ENCODE measurements at regions not wholly inside any gene's neighbourhood (a gene's known extent, or its start where the extent isn't known, plus 50 kb on each side); places are given as distances from the start of the nearest gene placed in this dataset.

DNA sequence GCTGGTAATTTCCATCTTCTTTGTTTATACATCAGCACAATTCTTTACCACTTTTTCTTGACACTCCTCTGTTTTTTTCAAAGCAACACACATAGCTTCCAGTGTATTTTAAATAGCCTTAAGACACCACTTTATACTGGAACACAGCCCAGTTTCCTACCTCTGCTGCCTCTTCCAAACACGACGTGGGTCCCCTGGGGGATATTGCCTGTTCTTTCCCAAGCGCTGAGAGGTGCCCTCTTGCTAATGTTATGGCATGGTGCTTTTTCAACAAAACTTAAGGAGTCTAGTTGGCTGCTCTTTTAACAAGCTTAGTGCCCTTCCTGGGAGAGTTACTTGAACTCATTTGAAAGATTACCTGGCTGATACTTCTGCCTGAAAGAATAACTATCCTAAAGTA lies 112.7 kb downstream of the OLFM4 start:
- DNase-seq: no peak
- Histone ChIP-seq H3K4me3 (ENCODE audit: insufficient read depth, low read depth, low read length, poor library complexity, severe bottlenecking) (no peak overlapping the region), H3K9me3 (ENCODE audit: control insufficient read depth, low read length) (no peaks in the 10 kb centered on the region), H3K27ac (ENCODE audit: insufficient read depth, low read length, poor library complexity, severe bottlenecking) (no peak overlapping the region), H3K36me3 (ENCODE audit: control insufficient read depth, insufficient read depth, low read length) (no peaks in the 10 kb centered on the region), H3K4me1 (ENCODE audit: control insufficient read depth, insufficient read depth, low read length, poor library complexity, severe bottlenecking) (no peaks in the 10 kb centered on the region), H3K27me3 (replicated peaks; ENCODE audit: control insufficient read depth, insufficient read depth, low read length, poor library complexity, severe bottlenecking) (no peaks in the 10 kb centered on the region)

DNA sequence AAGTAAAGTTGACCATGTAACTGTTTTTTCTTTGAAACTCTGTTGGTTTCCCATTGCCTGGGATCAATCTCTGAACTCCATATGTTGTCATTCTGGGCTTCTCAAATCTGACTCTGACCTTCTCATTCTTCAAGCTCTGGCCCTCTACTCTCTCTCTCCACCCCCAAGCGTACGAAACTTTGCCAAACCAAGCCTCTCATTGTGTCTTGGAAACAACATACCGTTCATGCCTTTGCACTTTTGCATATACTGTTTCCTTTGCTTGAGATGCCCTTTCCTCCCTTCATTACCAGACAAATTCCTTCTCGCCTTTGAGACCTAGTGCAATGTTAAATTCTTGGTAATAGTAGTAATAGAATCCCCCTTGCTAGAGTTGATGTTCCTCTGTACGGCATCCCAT lies 113.7 kb downstream of the OLFM4 start:
- Histone ChIP-seq H3K27me3 (replicated peaks; ENCODE audit: control insufficient read depth, insufficient read depth, low read length, poor library complexity, severe bottlenecking) (no peaks in the 10 kb centered on the region), H3K9me3 (ENCODE audit: control insufficient read depth, low read length) (no peaks in the 10 kb centered on the region), H3K27ac (ENCODE audit: insufficient read depth, low read length, poor library complexity, severe bottlenecking) (no peak overlapping the region), H3K4me1 (ENCODE audit: control insufficient read depth, insufficient read depth, low read length, poor library complexity, severe bottlenecking) (no peaks in the 10 kb centered on the region), H3K36me3 (ENCODE audit: control insufficient read depth, insufficient read depth, low read length) (no peaks in the 10 kb centered on the region), H3K4me3 (ENCODE audit: insufficient read depth, low read depth, low read length, poor library complexity, severe bottlenecking) (no peak overlapping the region)
- no peak for DNase-seq

DNA sequence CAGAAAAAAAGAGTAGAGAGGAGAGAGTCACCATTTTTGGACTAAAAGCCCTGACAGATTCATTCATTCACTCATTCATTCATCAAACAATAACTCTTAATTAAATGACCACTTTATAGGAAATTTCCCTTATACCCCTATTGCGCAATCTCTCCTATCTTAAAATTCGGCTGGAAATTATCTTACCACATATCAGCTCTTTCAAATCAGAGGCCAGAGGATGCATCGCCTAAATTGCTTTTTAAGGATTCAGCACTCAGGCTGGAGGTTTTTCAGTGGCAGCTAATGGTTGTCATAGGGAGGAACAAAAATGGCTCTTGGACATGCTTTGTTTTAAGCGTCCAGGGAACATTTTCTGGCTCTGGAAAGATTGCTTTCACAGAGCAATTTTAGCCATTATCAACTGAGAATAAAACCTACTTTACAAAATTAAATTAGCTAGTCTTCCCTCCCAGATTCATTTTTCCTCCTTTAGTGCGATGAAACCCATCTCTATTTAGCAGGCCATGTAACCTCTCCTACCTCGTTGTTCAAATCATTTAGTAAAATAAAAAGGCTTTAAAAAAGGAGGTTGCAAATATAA lies 115.2 kb downstream of the OLFM4 start:
- Histone ChIP-seq H3K27ac (ENCODE audit: insufficient read depth, low read length, poor library complexity, severe bottlenecking) (no peak overlapping the region), H3K4me3 (ENCODE audit: insufficient read depth, low read depth, low read length, poor library complexity, severe bottlenecking) (no peak overlapping the region), H3K27me3 (replicated peaks; ENCODE audit: control insufficient read depth, insufficient read depth, low read length, poor library complexity, severe bottlenecking) (no peaks in the 10 kb centered on the region), H3K36me3 (ENCODE audit: control insufficient read depth, insufficient read depth, low read length) (no peaks in the 10 kb centered on the region), H3K9me3 (ENCODE audit: control insufficient read depth, low read length) (no peaks in the 10 kb centered on the region), H3K4me1 (ENCODE audit: control insufficient read depth, insufficient read depth, low read length, poor library complexity, severe bottlenecking) (no peaks in the 10 kb centered on the region)
- no peak for DNase-seq

DNA sequence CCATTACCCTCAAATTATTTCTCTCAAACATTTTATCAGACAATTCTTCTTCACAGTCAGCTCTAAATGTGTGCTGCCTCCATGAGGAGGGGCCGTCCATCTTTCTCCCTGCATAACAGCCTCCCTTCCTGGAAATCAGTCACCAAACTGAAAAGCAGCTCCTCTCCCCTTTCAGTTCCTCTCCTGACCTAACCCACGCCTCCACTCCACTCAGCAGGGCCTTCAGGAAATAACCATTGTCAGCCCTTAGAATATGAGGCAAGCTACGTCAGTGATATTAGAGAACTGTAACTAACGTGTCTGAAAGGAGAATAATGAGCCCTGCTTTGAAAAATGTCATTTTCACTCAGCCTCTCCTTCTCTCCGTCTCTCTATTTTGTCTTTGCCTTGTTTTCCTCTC lies 116.2 kb downstream of the OLFM4 start:
- Histone ChIP-seq H3K9me3 (ENCODE audit: control insufficient read depth, low read length) (no peaks in the 10 kb centered on the region), H3K27me3 (replicated peaks; ENCODE audit: control insufficient read depth, insufficient read depth, low read length, poor library complexity, severe bottlenecking) (no peaks in the 10 kb centered on the region), H3K27ac (ENCODE audit: insufficient read depth, low read length, poor library complexity, severe bottlenecking) (no peak overlapping the region), H3K4me3 (ENCODE audit: insufficient read depth, low read depth, low read length, poor library complexity, severe bottlenecking) (no peak overlapping the region), H3K4me1 (ENCODE audit: control insufficient read depth, insufficient read depth, low read length, poor library complexity, severe bottlenecking) (no peaks in the 10 kb centered on the region), H3K36me3 (ENCODE audit: control insufficient read depth, insufficient read depth, low read length) (no peaks in the 10 kb centered on the region)
- DNase-seq: no peak

DNA sequence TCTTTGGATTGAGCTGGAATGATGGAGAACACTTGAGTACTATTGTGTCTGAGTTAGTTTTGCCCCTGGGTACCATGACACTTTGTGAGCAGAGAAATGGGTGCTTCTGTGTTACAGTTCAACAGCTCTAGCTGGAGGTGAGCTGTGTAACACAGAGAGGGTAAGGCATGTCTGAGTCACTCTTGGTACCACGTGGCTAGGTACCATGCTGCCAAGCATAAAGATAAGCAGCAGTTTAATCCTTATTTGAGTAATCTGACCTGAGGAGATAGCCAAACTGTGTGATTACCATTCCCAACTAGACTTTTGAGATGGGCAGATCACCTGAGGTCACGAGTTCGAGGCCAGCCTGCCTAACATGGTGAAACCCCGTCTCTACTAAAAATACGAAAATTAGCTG lies 122.0 kb downstream of the OLFM4 start:
- Histone ChIP-seq H3K27me3 (replicated peaks; ENCODE audit: control insufficient read depth, insufficient read depth, low read length, poor library complexity, severe bottlenecking) (no peaks in the 10 kb centered on the region), H3K4me3 (ENCODE audit: insufficient read depth, low read depth, low read length, poor library complexity, severe bottlenecking) (no peak overlapping the region), H3K9me3 (ENCODE audit: control insufficient read depth, low read length) (no peaks in the 10 kb centered on the region), H3K27ac (ENCODE audit: insufficient read depth, low read length, poor library complexity, severe bottlenecking) (no peak overlapping the region), H3K4me1 (ENCODE audit: control insufficient read depth, insufficient read depth, low read length, poor library complexity, severe bottlenecking) (no peaks in the 10 kb centered on the region), H3K36me3 (ENCODE audit: control insufficient read depth, insufficient read depth, low read length) (no peaks in the 10 kb centered on the region)
- DNase-seq: no peak

DNA sequence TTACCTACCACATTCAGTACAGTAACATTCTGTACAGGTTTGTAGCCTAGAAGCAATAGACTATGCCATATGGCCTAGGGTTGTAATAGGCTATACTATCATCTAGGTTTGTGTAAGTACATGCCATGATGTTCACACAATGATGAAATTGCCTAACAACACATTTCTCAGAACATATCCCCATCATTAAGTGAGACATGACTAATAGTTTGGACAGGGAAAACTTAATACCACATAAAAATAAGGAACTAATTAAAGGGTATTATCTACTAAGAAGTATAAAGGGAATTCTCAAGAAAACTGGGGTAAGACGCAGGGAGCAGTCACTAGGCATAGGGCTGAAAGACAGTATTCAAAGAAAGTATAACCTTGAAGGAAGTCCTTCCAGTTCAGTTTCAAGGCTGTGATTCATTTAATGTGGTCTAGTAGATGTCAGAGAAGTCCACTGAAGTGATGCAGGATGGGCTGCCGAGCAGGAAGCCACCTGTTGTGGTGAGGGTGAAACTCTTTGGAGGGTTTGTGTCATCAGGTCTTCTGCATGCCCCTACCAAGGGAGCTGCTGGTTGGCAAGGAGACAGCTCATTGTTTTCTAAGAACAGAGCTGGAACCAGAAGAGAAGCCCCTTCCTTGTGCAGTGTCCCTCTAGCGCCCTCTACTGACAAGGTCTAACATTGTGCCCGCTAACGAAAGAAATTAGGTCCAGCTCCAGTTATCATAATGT lies 122.9 kb downstream of the OLFM4 start:
- Histone ChIP-seq H3K27ac (ENCODE audit: insufficient read depth, low read length, poor library complexity, severe bottlenecking) (no peak overlapping the region), H3K4me1 (ENCODE audit: control insufficient read depth, insufficient read depth, low read length, poor library complexity, severe bottlenecking) (no peaks in the 10 kb centered on the region), H3K36me3 (ENCODE audit: control insufficient read depth, insufficient read depth, low read length) (no peaks in the 10 kb centered on the region), H3K9me3 (ENCODE audit: control insufficient read depth, low read length) (no peaks in the 10 kb centered on the region), H3K4me3 (ENCODE audit: insufficient read depth, low read depth, low read length, poor library complexity, severe bottlenecking) (no peak overlapping the region), H3K27me3 (replicated peaks; ENCODE audit: control insufficient read depth, insufficient read depth, low read length, poor library complexity, severe bottlenecking) (no peaks in the 10 kb centered on the region)
- no peak for DNase-seq

DNA sequence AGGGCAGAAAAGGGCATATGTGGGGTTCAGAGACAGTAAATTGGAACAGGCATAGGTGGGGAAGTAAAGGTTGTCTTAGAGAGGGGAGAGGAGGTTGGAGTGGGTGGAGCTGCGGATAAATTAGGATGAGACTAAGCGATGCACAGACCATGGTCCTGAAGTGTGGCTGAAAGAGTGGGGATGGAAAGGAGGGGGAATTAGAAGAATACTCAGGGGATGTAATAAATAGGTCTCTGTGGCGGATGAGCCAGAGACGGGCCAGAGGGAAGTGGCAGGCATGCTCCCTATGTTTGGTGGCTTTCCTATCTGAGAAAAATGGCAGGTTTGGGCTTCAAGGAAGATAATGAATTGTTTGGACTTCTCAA lies 123.4 kb downstream of the OLFM4 start:
- no peak overlapping the region for H3K4me3 ChIP-seq (ENCODE audit: insufficient read depth, low read depth, low read length, poor library complexity, severe bottlenecking)
- H3K27ac ChIP-seq (ENCODE audit: insufficient read depth, low read length, poor library complexity, severe bottlenecking): no peak overlapping the region
- no peaks in the 10 kb centered on the region for H3K4me1 ChIP-seq (ENCODE audit: control insufficient read depth, insufficient read depth, low read length, poor library complexity, severe bottlenecking)
- no peaks in the 10 kb centered on the region for H3K27me3 ChIP-seq (replicated peaks; ENCODE audit: control insufficient read depth, insufficient read depth, low read length, poor library complexity, severe bottlenecking)
- DNase-seq: no peak
- no peaks in the 10 kb centered on the region for H3K36me3 ChIP-seq (ENCODE audit: control insufficient read depth, insufficient read depth, low read length)
- no peaks in the 10 kb centered on the region for H3K9me3 ChIP-seq (ENCODE audit: control insufficient read depth, low read length)

DNA sequence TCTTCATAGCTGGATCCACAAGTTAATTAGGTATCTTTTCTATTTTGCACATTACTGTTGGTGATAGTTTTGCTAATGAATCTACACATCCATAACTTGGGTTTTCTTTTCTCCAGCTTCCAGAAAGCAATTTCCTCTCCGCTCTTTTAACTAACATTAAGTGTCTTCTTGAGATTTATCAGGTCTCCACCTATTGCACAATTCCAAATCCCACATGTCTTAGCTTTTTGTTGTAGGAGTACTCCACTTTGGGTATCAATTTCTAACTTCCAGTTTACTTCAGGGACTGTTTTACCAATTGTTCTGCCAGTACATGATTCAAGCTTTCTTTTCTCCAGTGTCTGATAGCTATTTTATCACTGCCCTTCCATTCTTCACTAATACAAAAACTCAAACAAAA lies 129.6 kb downstream of the OLFM4 start:
- H3K27me3 ChIP-seq (replicated peaks; ENCODE audit: control insufficient read depth, insufficient read depth, low read length, poor library complexity, severe bottlenecking): no peaks in the 10 kb centered on the region
- H3K4me3 ChIP-seq (ENCODE audit: insufficient read depth, low read depth, low read length, poor library complexity, severe bottlenecking): no peak overlapping the region
- H3K27ac ChIP-seq (ENCODE audit: insufficient read depth, low read length, poor library complexity, severe bottlenecking): no peak overlapping the region
- no peaks in the 10 kb centered on the region for H3K36me3 ChIP-seq (ENCODE audit: control insufficient read depth, insufficient read depth, low read length)
- no peak for DNase-seq
- no peaks in the 10 kb centered on the region for H3K4me1 ChIP-seq (ENCODE audit: control insufficient read depth, insufficient read depth, low read length, poor library complexity, severe bottlenecking)
- no peaks in the 10 kb centered on the region for H3K9me3 ChIP-seq (ENCODE audit: control insufficient read depth, low read length)

DNA sequence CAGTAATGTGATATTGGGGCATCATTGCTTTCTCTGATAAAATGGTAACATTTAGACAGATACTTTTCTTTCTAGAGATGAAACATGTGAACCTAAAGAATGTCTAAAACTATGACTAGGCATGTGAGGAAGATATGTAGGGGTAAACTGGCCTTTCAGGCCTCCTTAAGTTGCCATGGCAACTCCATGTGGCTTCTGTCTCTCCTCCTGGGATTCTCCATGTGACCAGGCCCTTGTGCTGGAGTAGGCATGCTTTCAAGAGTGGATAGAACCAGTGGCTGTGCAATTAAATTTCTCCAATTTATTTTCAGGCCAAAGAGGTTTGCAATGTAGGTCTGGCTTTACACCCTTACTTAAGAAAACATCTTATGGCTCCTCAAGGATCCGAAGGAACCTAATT lies 130.8 kb downstream of the OLFM4 start:
- H3K36me3 ChIP-seq (ENCODE audit: control insufficient read depth, insufficient read depth, low read length): no peaks in the 10 kb centered on the region
- no peak overlapping the region for H3K4me3 ChIP-seq (ENCODE audit: insufficient read depth, low read depth, low read length, poor library complexity, severe bottlenecking)
- no peaks in the 10 kb centered on the region for H3K4me1 ChIP-seq (ENCODE audit: control insufficient read depth, insufficient read depth, low read length, poor library complexity, severe bottlenecking)
- no peak for DNase-seq
- H3K9me3 ChIP-seq (ENCODE audit: control insufficient read depth, low read length): no peaks in the 10 kb centered on the region
- H3K27me3 ChIP-seq (replicated peaks; ENCODE audit: control insufficient read depth, insufficient read depth, low read length, poor library complexity, severe bottlenecking): no peaks in the 10 kb centered on the region
- H3K27ac ChIP-seq (ENCODE audit: insufficient read depth, low read length, poor library complexity, severe bottlenecking): no peak overlapping the region

DNA sequence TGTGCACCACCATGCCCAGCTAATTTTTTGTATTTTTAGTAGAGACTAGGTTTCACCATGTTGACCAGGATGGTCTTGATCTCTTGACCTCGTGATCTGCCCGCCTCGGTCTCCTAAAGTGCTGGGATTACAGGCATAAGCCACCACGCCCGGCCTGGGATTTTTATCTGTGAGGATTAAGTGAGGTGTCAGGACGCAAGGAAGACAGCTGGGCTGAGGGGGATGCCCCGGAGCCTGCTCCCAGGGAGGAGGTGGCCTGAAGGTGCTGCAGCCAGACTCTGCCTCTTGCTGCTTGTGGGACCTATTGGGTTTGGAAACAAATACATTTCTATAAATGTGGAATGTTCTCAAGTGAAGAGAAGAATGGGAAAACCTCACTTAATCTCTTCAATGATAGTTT lies 131.6 kb downstream of the OLFM4 start:
- Histone ChIP-seq H3K4me3 (ENCODE audit: insufficient read depth, low read depth, low read length, poor library complexity, severe bottlenecking) (no peak overlapping the region), H3K4me1 (ENCODE audit: control insufficient read depth, insufficient read depth, low read length, poor library complexity, severe bottlenecking) (no peaks in the 10 kb centered on the region), H3K9me3 (ENCODE audit: control insufficient read depth, low read length) (no peaks in the 10 kb centered on the region), H3K27ac (ENCODE audit: insufficient read depth, low read length, poor library complexity, severe bottlenecking) (no peak overlapping the region), H3K27me3 (replicated peaks; ENCODE audit: control insufficient read depth, insufficient read depth, low read length, poor library complexity, severe bottlenecking) (no peaks in the 10 kb centered on the region), H3K36me3 (ENCODE audit: control insufficient read depth, insufficient read depth, low read length) (no peaks in the 10 kb centered on the region)
- DNase-seq: no peak
